ENCODE measurements at regions not wholly inside any gene's neighbourhood (a gene's known extent, or its start where the extent isn't known, plus 50 kb on each side); places are given as distances from the start of the nearest gene placed in this dataset.

DNA sequence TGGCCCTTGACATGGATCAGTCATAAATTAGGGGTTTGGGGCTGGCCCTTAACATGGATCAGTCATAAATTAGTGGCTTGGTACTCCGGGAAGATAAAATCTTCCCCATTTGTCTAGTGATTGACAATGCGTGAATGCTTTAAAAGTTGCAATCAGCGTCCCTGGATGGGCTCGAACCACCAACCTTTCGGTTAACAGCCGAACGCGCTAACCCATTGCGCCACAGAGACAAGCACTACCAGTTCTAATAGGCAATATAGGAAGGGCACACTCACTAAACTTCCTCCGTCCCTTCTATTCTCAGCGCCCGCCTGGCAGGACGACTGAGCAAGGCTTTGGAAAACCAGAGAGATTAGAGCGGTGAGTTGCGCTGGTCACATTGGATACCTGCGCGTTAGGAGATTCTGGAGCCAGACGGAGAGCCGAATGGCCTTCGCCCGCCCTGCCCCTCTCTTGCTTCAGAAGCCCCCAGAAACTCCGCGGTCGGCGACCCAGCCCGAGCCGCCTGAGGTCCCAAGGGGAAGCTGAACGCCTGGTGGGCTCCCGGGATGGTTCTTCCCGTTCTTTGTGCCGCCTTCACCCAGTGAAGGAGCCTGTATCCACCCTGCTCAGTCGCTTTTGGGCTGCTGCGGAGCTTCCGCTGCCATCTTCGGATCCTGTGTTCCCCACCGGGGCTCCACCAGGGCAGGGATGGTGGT lies 235.9 kb downstream of the FAM72C start:
- TF ChIP-seq, protein P1, sequence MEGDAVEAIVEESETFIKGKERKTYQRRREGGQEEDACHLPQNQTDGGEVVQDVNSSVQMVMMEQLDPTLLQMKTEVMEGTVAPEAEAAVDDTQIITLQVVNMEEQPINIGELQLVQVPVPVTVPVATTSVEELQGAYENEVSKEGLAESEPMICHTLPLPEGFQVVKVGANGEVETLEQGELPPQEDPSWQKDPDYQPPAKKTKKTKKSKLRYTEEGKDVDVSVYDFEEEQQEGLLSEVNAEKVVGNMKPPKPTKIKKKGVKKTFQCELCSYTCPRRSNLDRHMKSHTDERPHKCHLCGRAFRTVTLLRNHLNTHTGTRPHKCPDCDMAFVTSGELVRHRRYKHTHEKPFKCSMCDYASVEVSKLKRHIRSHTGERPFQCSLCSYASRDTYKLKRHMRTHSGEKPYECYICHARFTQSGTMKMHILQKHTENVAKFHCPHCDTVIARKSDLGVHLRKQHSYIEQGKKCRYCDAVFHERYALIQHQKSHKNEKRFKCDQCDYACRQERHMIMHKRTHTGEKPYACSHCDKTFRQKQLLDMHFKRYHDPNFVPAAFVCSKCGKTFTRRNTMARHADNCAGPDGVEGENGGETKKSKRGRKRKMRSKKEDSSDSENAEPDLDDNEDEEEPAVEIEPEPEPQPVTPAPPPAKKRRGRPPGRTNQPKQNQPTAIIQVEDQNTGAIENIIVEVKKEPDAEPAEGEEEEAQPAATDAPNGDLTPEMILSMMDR (IDR thresholded peaks at IDR 0.05 in 4 of 5, conservative IDR thresholded peaks at IDR 0.05 in 1 of 5), result no peak
- TF ChIP-seq POLR2A (IDR thresholded peaks at IDR 0.05), result no peak

Measured in gastrocnemius medialis (tissue), 4 donors.